ENCODE measurements at regions not wholly inside any gene's neighbourhood (a gene's known extent, or its start where the extent isn't known, plus 50 kb on each side); places are given as distances from the start of the nearest gene placed in this dataset.

DNA sequence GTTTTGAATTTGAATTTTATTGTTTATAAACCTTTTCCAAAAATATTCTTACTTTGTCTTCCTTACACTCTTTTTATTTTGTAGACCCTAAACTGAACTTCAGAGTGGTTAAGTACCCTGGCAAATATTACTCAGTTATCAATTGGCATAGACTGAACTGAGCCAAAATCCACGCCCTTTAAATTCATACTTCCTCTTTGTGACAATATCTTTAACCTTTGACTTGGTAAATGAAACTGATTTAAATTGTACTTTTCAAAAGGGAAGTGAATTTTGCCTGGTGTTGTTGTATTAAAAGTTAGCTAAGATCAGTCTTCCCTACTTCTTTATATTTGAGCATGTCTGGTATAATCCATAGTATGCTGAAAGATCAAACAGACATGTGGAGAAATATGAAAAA, 184.3 kb upstream of the USP15 start:
- Mint-ChIP-seq H3K36me3 (ENCODE audit: low read depth) (no peaks in the 10 kb centered on the region), H3K9me3 (no peaks in the 10 kb centered on the region), H3K4me3 (no peak overlapping the region), H3K27ac (no peak overlapping the region), H3K4me1 (ENCODE audit: low read depth) (no peaks in the 10 kb centered on the region), H3K27me3 (no peaks in the 10 kb centered on the region)
- Histone ChIP-seq H3K27me3 (ENCODE audit: control insufficient read depth in 1 of 2, insufficient read depth in 2 of 2, low read length in 2 of 2) (no peaks in the 10 kb centered on the region), H3K27ac (ENCODE audit: low read depth in 1 of 2, low read length in 2 of 2) (no peak overlapping the region), H3K9me3 (ENCODE audit: control insufficient read depth in 1 of 2, insufficient read depth in 1 of 2, low read length in 2 of 2) (peaks cover 0 to 3% of the 10 kb centered on the region in 2 experiments), H3K36me3 (ENCODE audit: insufficient read depth, low read length) (no peaks in the 10 kb centered on the region), H3K4me3 (ENCODE audit: low read length) (no peak overlapping the region), H3K4me1 (ENCODE audit: insufficient read depth, low read length) (no peaks in the 10 kb centered on the region)
- ChIA-PET CTCF (no interaction called here), POLR2A (no interaction called here)
- intact Hi-C loops (cut with DNase I, micrococcal nuclease): no loop called here
- DNase-seq (no peak), ATAC-seq (ENCODE audit: poor library complexity) (no peak)
- TF ChIP-seq, protein P1, sequence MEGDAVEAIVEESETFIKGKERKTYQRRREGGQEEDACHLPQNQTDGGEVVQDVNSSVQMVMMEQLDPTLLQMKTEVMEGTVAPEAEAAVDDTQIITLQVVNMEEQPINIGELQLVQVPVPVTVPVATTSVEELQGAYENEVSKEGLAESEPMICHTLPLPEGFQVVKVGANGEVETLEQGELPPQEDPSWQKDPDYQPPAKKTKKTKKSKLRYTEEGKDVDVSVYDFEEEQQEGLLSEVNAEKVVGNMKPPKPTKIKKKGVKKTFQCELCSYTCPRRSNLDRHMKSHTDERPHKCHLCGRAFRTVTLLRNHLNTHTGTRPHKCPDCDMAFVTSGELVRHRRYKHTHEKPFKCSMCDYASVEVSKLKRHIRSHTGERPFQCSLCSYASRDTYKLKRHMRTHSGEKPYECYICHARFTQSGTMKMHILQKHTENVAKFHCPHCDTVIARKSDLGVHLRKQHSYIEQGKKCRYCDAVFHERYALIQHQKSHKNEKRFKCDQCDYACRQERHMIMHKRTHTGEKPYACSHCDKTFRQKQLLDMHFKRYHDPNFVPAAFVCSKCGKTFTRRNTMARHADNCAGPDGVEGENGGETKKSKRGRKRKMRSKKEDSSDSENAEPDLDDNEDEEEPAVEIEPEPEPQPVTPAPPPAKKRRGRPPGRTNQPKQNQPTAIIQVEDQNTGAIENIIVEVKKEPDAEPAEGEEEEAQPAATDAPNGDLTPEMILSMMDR (IDR thresholded peaks at IDR 0.05): no peak

- no peaks in the 10 kb centered on the region for H3K36me3 Mint-ChIP-seq (ENCODE audit: low read depth)
- H3K4me3 Mint-ChIP-seq: no peak overlapping the region
- H3K36me3 ChIP-seq (ENCODE audit: insufficient read depth, low read length): no peaks in the 10 kb centered on the region
- H3K4me1 ChIP-seq (ENCODE audit: insufficient read depth, low read length): no peaks in the 10 kb centered on the region
- H3K27me3 Mint-ChIP-seq: no peaks in the 10 kb centered on the region
- ChIA-PET POLR2A (no interaction called here), CTCF (no interaction called here)
- ATAC-seq (ENCODE audit: poor library complexity) (no peak), DNase-seq (no peak)
- no peak overlapping the region for H3K27ac Mint-ChIP-seq
- H3K4me3 ChIP-seq (ENCODE audit: low read length): no peak overlapping the region
- H3K9me3 Mint-ChIP-seq: no peaks in the 10 kb centered on the region
- H3K4me1 Mint-ChIP-seq (ENCODE audit: low read depth): no peaks in the 10 kb centered on the region
- TF ChIP-seq, protein P1 (IDR thresholded peaks at IDR 0.05): no peak
- H3K27ac ChIP-seq (ENCODE audit: low read depth in 1 of 2, low read length in 2 of 2): no peak overlapping the region
- H3K27me3 ChIP-seq (ENCODE audit: control insufficient read depth in 1 of 2, insufficient read depth in 2 of 2, low read length in 2 of 2): no peaks in the 10 kb centered on the region
- intact Hi-C loops (cut with DNase I, micrococcal nuclease): no loop called here
- H3K9me3 ChIP-seq (ENCODE audit: control insufficient read depth in 1 of 2, insufficient read depth in 1 of 2, low read length in 2 of 2): peaks cover 0 to 3% of the 10 kb centered on the region in 2 experiments
These were observed 182.2 kb upstream of the USP15 start for GRCh38 chr12:62078020-62078419.

- no peak overlapping the region for H3K27ac Mint-ChIP-seq
- no peaks in the 10 kb centered on the region for H3K4me1 ChIP-seq (ENCODE audit: insufficient read depth, low read length)
- no peak overlapping the region for H3K4me3 ChIP-seq (ENCODE audit: low read length)
- no peak overlapping the region for H3K27ac ChIP-seq (ENCODE audit: low read depth in 1 of 2, low read length in 2 of 2)
- H3K9me3 ChIP-seq (ENCODE audit: control insufficient read depth in 1 of 2, insufficient read depth in 1 of 2, low read length in 2 of 2): peaks cover 0 to 3% of the 10 kb centered on the region in 2 experiments
- POLR2A ChIA-PET: no interaction called here
- no peaks in the 10 kb centered on the region for H3K27me3 ChIP-seq (ENCODE audit: control insufficient read depth in 1 of 2, insufficient read depth in 2 of 2, low read length in 2 of 2)
- DNase-seq (no peak), ATAC-seq (ENCODE audit: poor library complexity) (no peak)
- TF ChIP-seq, protein P1 (IDR thresholded peaks at IDR 0.05): no peak
- no peaks in the 10 kb centered on the region for H3K9me3 Mint-ChIP-seq
- no peaks in the 10 kb centered on the region for H3K36me3 ChIP-seq (ENCODE audit: insufficient read depth, low read length)
- H3K36me3 Mint-ChIP-seq (ENCODE audit: low read depth): no peaks in the 10 kb centered on the region
- no peaks in the 10 kb centered on the region for H3K27me3 Mint-ChIP-seq
- CTCF ChIA-PET: no interaction called here
- intact Hi-C loops (cut with DNase I, micrococcal nuclease): no loop called here
- no peaks in the 10 kb centered on the region for H3K4me1 Mint-ChIP-seq (ENCODE audit: low read depth)
- H3K4me3 Mint-ChIP-seq: no peak overlapping the region
These were observed 177.8 kb upstream of the USP15 start for GRCh38 chr12:62082448-62082847.
